Heart right ventricle (tissue), 16 donors: ENCODE measurements at regions not wholly inside any gene's neighbourhood (a gene's known extent, or its start where the extent isn't known, plus 50 kb on each side); places are given as distances from the start of the nearest gene placed in this dataset.

Experiments
- ATAC-seq, 8 donors: fragments of 200-7000 bp; cut with Tn5 transposase; one replicate each; pipeline ENCODE4 v1.9.1; 2020; ENCODE audit warnings: mild to moderate bottlenecking in 8 of 8, moderate library complexity in 8 of 8, moderate number of reproducible peaks in 1 of 8
- DNase-seq, 2 donors: peaks; one replicate each; pipeline ENCODE4 v3.0.0-alpha.2; 2020
- H3K27ac ChIP-seq, 10 donors: fragments of 200-600 bp; sonication (generic) in 2 of 10; one replicate each; pipeline versions ENCODE4 v1.5.0 to v1.8.0; 2020 to 2022; ENCODE audit warnings: mild to moderate bottlenecking in 3 of 10
- H3K27me3 ChIP-seq, 7 donors: fragments of 200-600 bp; one replicate each; pipeline ENCODE4 v1.8.0; 2021 to 2022; ENCODE audit warnings: mild to moderate bottlenecking in 2 of 7
- H3K36me3 ChIP-seq, 9 donors: fragments of 200-600 bp; sonication (generic) in 1 of 9; one replicate each; pipeline versions ENCODE4 v1.5.0 to v1.8.0; 2020 to 2022; ENCODE audit warnings: mild to moderate bottlenecking in 2 of 9
- H3K4me1 ChIP-seq, 9 donors: fragments of 200-600 bp; sonication (generic) in 1 of 9; one replicate each; pipeline versions ENCODE4 v1.5.0 to v1.8.0; 2020 to 2022; ENCODE audit warnings: mild to moderate bottlenecking in 4 of 9
- H3K4me3 ChIP-seq, 10 donors: fragments of 200-600 bp; sonication (generic) in 2 of 10; one replicate each; pipeline versions ENCODE4 v1.5.0 to v1.8.0; 2020 to 2022; ENCODE audit warnings: mild to moderate bottlenecking in 7 of 10, moderate library complexity in 2 of 10
- H3K9me3 ChIP-seq, 11 donors: fragments of 200-600 bp in 10 of 11; sonication (generic) in 2 of 11; one replicate each; pipeline versions ENCODE4 v1.5.0 to v1.8.0; 2013 to 2022; ENCODE audit warnings: mild to moderate bottlenecking in 2 of 11, control low read depth in 1 of 11, moderate library complexity in 1 of 11
- WGBS, 2 donors: extraction: QIAGEN DNeasy Blood & Tissue Kit; methylation state at CpG; one replicate each; pipeline ENCODE4 v1.1.7; 2013; ENCODE audit warnings: inconsistent platforms in 1 of 2; 5-methylcytosine and 5-hydroxymethylcytosine counted together
- intact Hi-C, 10 donors: fragments of 100-400 bp; cut with DNase I; formaldehyde crosslinking; loops; one replicate each; pipeline versions ENCODE4 v1.11.1 to v1.14.2; 2022
- TF ChIP-seq, protein P1 (sequence below), 9 donors: fragments of 200-600 bp; sonication (generic) in 2 of 9; IDR thresholded peaks; one replicate each; pipeline versions ENCODE4 v1.5.0 to v1.8.0; 2021 to 2022; ENCODE audit warnings: antibody characterized with exemption in 9 of 9, mild to moderate bottlenecking in 5 of 9, moderate library complexity in 1 of 9
- donor health status: Arrhythmogenic right ventricular cardiomyopathy.
- donor health status: ischemic (EF 13 %, LVEDD 7.1; RV severe dilation, severe dysfunction).
- donor health status: healthy with polysubstance abuse.
- donor health status: DM: no; HTN: yes; CAD: no.
- donor health status: DM: no; HTN: no; CAD: no.
- donor health status: ischemic (EF 25% LVEDD 6.9; RV normal size, moderate dysfunction).
- donor health status: ischemic (EF 25% LVEDD 5.7; RV mildly dilated, moderate dysfunction).
- donor health status: healthy.
- donor health status: DM: yes; HTN: yes; CAD: no.
- donor health status: Ischemic cardiomyopathy.
- donor health status: ischemic (EF 35%, LVEDD 5.7; RV mildly dilated, moderate dysfunction).
- donor health status: nonischemic (EF 11% LVEDD 7.7; RV severe dilation, severe dysfunction).
- donor health status: DM: yes; HTN: yes; CAD: no.
- donor health status: PGD.
- donor health status: ischemic (EF 29% LVEDD 5.4; RV normal size, mild dysfunction).
- donor health status: nonischemic (EF 23%, LVEDD 6.1; RV moderate dilation, normal function).

GRCh38 chr4:112808001-112808400, 171.1 kb downstream of the LARP7 start:
- intact Hi-C loops, result no loop called here
- Histone ChIP-seq H3K9me3 (no peaks in the 10 kb centered on the region), H3K4me3 (no peak overlapping the region), H3K36me3 (peaks cover 0 to 2% (median 0%) of the 10 kb centered on the region in 9 donors), H3K4me1 (peaks cover 0 to 13% (median 7%) of the 10 kb centered on the region in 9 donors), H3K27me3 (no peaks in the 10 kb centered on the region), H3K27ac (no peak overlapping the region)
- TF ChIP-seq, protein P1, sequence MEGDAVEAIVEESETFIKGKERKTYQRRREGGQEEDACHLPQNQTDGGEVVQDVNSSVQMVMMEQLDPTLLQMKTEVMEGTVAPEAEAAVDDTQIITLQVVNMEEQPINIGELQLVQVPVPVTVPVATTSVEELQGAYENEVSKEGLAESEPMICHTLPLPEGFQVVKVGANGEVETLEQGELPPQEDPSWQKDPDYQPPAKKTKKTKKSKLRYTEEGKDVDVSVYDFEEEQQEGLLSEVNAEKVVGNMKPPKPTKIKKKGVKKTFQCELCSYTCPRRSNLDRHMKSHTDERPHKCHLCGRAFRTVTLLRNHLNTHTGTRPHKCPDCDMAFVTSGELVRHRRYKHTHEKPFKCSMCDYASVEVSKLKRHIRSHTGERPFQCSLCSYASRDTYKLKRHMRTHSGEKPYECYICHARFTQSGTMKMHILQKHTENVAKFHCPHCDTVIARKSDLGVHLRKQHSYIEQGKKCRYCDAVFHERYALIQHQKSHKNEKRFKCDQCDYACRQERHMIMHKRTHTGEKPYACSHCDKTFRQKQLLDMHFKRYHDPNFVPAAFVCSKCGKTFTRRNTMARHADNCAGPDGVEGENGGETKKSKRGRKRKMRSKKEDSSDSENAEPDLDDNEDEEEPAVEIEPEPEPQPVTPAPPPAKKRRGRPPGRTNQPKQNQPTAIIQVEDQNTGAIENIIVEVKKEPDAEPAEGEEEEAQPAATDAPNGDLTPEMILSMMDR (IDR thresholded peaks at IDR 0.05), result no peak
- ATAC-seq (peak in 6 of 8 donors; percentile 29 to 72 (median 48)), DNase-seq (no peak)
- WGBS, 2 donors, result 62 to 75% methylated on average over 1 of the region's 1 CpG

GRCh38 chr4:112813790-112814189, 176.8 kb downstream of the LARP7 start:
- WGBS, 2 donors, result 68 to 73% methylated on average over 2 of the region's 2 CpGs
- DNase-seq, result no peak
- TF ChIP-seq, protein P1 (IDR thresholded peaks at IDR 0.05), result no peak
- intact Hi-C loops, result no loop called here
- Histone ChIP-seq H3K4me1 (peaks cover 0 to 14% (median 0%) of the 10 kb centered on the region in 9 donors), H3K4me3 (no peak overlapping the region), H3K36me3 (peaks cover 0 to 2% (median 0%) of the 10 kb centered on the region in 9 donors), H3K27me3 (no peaks in the 10 kb centered on the region), H3K9me3 (no peaks in the 10 kb centered on the region), H3K27ac (no peak overlapping the region)
- no peak for ATAC-seq

- H3K4me1 ChIP-seq, result peaks cover 0 to 16% (median 0%) of the 10 kb centered on the region in 9 donors
- 19 to 23% methylated on average over 14 of the region's 14 CpGs for WGBS, 2 donors
These were observed 181.1 kb downstream of the LARP7 start for GRCh38 chr4:112817933-112818593.

GRCh38 chr4:112818594-112818965, 181.6 kb downstream of the LARP7 start:
- DNase-seq (no peak), ATAC-seq (peak in 4 of 8 donors; percentile 20 to 59 (median 32))
- WGBS, 2 donors, result 68 to 82% methylated on average over 3 of the region's 3 CpGs
- Histone ChIP-seq H3K27me3 (no peaks in the 10 kb centered on the region), H3K4me3 (peak overlapping the region in 9 of 10 donors; percentile 32 to 51 (median 49)), H3K36me3 (no peaks in the 10 kb centered on the region), H3K9me3 (no peaks in the 10 kb centered on the region), H3K4me1 (peaks cover 0 to 16% (median 0%) of the 10 kb centered on the region in 9 donors), H3K27ac (peak overlapping the region in 4 of 10 donors; percentile 24 to 48 (median 32))
- intact Hi-C loops, result no loop called here
- TF ChIP-seq, protein P1 (IDR thresholded peaks at IDR 0.05), result no peak

More at GRCh38 chr4:112817933-112818593, 181.1 kb downstream of the LARP7 start:
- DNase-seq (peak; percentile 21 to 38), ATAC-seq (peak; percentile 82 to 96 (median 90))
- Histone ChIP-seq H3K27me3 (no peaks in the 10 kb centered on the region), H3K27ac (peak overlapping the region in 6 of 10 donors; percentile 24 to 48 (median 34)), H3K36me3 (no peaks in the 10 kb centered on the region), H3K9me3 (no peaks in the 10 kb centered on the region), H3K4me3 (peak overlapping the region in 9 of 10 donors; percentile 32 to 51 (median 49))
- intact Hi-C loops, result no loop called here
- TF ChIP-seq, protein P1 (IDR thresholded peaks at IDR 0.05), result no peak
